ENCODE measurements at regions not wholly inside any gene's neighbourhood (a gene's known extent, or its start where the extent isn't known, plus 50 kb on each side); places are given as distances from the start of the nearest gene placed in this dataset.

DNA sequence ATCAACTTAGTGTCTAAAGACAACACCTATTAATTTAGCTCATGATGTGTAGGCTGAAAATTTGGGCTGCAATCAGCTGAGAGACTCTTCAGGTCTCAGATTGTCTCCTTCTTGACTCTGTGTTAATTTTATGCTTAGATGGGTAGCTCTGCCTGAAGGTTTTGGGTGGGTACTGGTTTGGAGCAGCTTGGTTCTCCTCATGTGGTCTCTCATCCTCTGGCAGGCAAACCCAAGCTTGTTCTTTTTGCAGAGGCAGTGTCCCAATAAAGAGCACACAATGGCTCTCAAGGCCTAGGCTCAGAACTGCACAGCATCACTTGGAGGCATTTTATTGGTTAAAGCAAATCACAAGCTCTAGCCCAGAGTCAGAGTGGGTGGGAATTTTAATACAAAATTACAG is 280.6 kb downstream of the BTBD3 start:
- TF ChIP-seq CTCF (IDR thresholded peaks at IDR 0.05; ENCODE audit: borderline replicate concordance, extremely low read depth, low read length, poor library complexity, severe bottlenecking) (no peak), EZH2 (IDR thresholded peaks at IDR 0.05; ENCODE audit: borderline replicate concordance, low read depth, low read length, severe bottlenecking) (no peak)
